ENCODE measurements at regions not wholly inside any gene's neighbourhood (a gene's known extent, or its start where the extent isn't known, plus 50 kb on each side); places are given as distances from the start of the nearest gene placed in this dataset.

DNA sequence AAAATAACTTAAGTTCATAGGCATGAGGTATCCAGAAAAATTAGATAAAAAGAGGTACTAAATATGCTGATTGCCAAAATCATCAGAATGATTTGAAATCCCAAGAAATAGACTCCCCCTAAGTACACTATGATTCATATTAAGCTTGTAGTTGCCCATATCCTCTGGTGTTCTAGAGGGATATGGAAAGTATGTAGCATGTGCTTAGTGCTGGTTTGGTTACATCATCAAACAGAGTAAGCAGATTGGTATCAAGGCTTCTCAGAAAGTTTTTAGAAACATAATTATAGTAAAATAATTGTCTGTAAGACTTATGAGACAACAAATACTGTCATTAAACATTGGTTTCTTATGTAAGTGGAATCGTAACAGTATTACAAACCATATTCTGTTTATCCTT lies 166.4 kb downstream of the FAXC start:
- H3K4me1 ChIP-seq (ENCODE audit: control insufficient read depth, extremely low read depth, insufficient read depth, low read length), result no peaks in the 10 kb centered on the region
- no peak overlapping the region for H3K4me2 ChIP-seq (ENCODE audit: extremely low read depth, insufficient read depth, low read length)
- no peaks in the 10 kb centered on the region for H4K20me1 ChIP-seq (ENCODE audit: control insufficient read depth, extremely low read depth, insufficient read depth, low read length)
- H3K27me3 ChIP-seq (ENCODE audit: control insufficient read depth, insufficient read depth, low read length), result no peaks in the 10 kb centered on the region
- no peaks in the 10 kb centered on the region for H3K9me3 ChIP-seq (ENCODE audit: control insufficient read depth, insufficient read depth, low read depth, low read length)
- no peak overlapping the region for H2AFZ ChIP-seq (ENCODE audit: low read length)
- H3K36me3 ChIP-seq (ENCODE audit: control insufficient read depth, insufficient read depth, low read length), result no peaks in the 10 kb centered on the region
- H3K9ac ChIP-seq (ENCODE audit: insufficient read depth, low read length), result no peak overlapping the region
- H3K79me2 ChIP-seq (ENCODE audit: control insufficient read depth, insufficient read depth, low read length), result no peaks in the 10 kb centered on the region
- no peak overlapping the region for H3K4me3 ChIP-seq (replicated peaks in 1 of 4; ENCODE audit: control extremely low read depth in 1 of 4, insufficient read depth in 1 of 4, low read depth in 3 of 4, low read length in 4 of 4)
- no peak overlapping the region for H3K27ac ChIP-seq (ENCODE audit: insufficient read depth, low read length)
- TF ChIP-seq EZH2 (IDR thresholded peaks at IDR 0.05; ENCODE audit: low read length, missing control alignments), result no peak
- TF ChIP-seq, protein P1, sequence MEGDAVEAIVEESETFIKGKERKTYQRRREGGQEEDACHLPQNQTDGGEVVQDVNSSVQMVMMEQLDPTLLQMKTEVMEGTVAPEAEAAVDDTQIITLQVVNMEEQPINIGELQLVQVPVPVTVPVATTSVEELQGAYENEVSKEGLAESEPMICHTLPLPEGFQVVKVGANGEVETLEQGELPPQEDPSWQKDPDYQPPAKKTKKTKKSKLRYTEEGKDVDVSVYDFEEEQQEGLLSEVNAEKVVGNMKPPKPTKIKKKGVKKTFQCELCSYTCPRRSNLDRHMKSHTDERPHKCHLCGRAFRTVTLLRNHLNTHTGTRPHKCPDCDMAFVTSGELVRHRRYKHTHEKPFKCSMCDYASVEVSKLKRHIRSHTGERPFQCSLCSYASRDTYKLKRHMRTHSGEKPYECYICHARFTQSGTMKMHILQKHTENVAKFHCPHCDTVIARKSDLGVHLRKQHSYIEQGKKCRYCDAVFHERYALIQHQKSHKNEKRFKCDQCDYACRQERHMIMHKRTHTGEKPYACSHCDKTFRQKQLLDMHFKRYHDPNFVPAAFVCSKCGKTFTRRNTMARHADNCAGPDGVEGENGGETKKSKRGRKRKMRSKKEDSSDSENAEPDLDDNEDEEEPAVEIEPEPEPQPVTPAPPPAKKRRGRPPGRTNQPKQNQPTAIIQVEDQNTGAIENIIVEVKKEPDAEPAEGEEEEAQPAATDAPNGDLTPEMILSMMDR (conservative IDR thresholded peaks at IDR 0.05 in 1 of 2, IDR thresholded peaks at IDR 0.05 in 1 of 2; ENCODE audit: low read depth in 1 of 2, low read length in 2 of 2), result no peak
- DNase-seq (ENCODE audit: low read depth in 2 of 2), result no peak

DNA sequence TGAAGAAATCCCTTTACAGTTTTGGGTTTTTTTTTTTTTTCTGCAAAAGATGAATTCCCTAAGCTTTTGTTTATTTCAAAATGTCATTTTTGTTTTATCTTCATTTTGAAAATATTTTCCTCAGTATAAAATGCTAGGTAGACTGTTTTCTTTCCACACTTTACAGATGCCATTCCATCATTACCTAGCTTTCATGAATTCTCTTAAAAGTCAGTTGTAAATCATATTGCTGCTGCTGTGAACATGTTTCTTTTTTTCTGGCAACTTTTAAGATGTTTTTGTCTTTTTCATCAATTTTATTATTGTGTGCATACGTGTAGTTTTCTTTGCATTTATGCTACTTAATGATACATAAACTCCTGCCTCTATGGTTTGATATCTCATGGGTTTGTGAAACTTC lies 168.3 kb downstream of the FAXC start:
- TF ChIP-seq, protein P1 (conservative IDR thresholded peaks at IDR 0.05 in 1 of 2, IDR thresholded peaks at IDR 0.05 in 1 of 2; ENCODE audit: low read depth in 1 of 2, low read length in 2 of 2), result no peak
- TF ChIP-seq EZH2 (IDR thresholded peaks at IDR 0.05; ENCODE audit: low read length, missing control alignments), result no peak
- H4K20me1 ChIP-seq (ENCODE audit: control insufficient read depth, extremely low read depth, insufficient read depth, low read length), result no peaks in the 10 kb centered on the region

DNA sequence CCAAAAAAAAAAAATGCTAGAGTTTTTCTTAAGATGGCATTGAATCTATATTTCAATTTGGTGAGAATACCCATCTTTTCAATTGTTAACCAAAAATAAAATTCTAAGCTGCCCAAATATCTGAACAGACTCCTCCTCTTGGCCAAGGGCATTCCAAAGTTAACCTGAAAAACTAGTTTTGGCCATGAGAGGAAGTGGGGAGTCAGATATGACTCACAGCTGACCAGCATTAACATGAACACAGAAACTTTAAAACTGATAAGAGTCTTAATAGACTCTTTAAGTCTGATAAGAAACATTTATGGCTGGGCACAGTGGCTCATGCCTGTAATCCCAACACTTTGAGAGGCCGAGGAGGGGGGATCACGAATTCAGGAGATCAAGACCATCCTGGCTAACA lies 171.3 kb downstream of the FAXC start:
- Histone ChIP-seq H3K27me3 (ENCODE audit: control insufficient read depth, insufficient read depth, low read length) (no peaks in the 10 kb centered on the region), H3K79me2 (ENCODE audit: control insufficient read depth, insufficient read depth, low read length) (no peaks in the 10 kb centered on the region), H2AFZ (ENCODE audit: low read length) (no peak overlapping the region), H3K4me3 (replicated peaks in 1 of 4; ENCODE audit: control extremely low read depth in 1 of 4, insufficient read depth in 1 of 4, low read depth in 3 of 4, low read length in 4 of 4) (no peak overlapping the region), H3K9ac (ENCODE audit: insufficient read depth, low read length) (no peak overlapping the region), H4K20me1 (ENCODE audit: control insufficient read depth, extremely low read depth, insufficient read depth, low read length) (no peaks in the 10 kb centered on the region), H3K4me2 (ENCODE audit: extremely low read depth, insufficient read depth, low read length) (no peak overlapping the region), H3K4me1 (ENCODE audit: control insufficient read depth, extremely low read depth, insufficient read depth, low read length) (no peaks in the 10 kb centered on the region), H3K9me3 (ENCODE audit: control insufficient read depth, insufficient read depth, low read depth, low read length) (no peaks in the 10 kb centered on the region), H3K36me3 (ENCODE audit: control insufficient read depth, insufficient read depth, low read length) (no peaks in the 10 kb centered on the region), H3K27ac (ENCODE audit: insufficient read depth, low read length) (no peak overlapping the region)
- TF ChIP-seq EZH2 (IDR thresholded peaks at IDR 0.05; ENCODE audit: low read length, missing control alignments), result no peak
- TF ChIP-seq, protein P1 (conservative IDR thresholded peaks at IDR 0.05 in 1 of 2, IDR thresholded peaks at IDR 0.05 in 1 of 2; ENCODE audit: low read depth in 1 of 2, low read length in 2 of 2), result no peak
- DNase-seq (ENCODE audit: low read depth in 2 of 2), result peak in 1 of 2 donors; percentile 5

More for the DNA sequence above, 168.3 kb downstream of the FAXC start:
- Histone ChIP-seq H3K9ac (ENCODE audit: insufficient read depth, low read length) (no peak overlapping the region), H3K9me3 (ENCODE audit: control insufficient read depth, insufficient read depth, low read depth, low read length) (no peaks in the 10 kb centered on the region), H2AFZ (ENCODE audit: low read length) (no peak overlapping the region), H3K79me2 (ENCODE audit: control insufficient read depth, insufficient read depth, low read length) (no peaks in the 10 kb centered on the region), H3K4me1 (ENCODE audit: control insufficient read depth, extremely low read depth, insufficient read depth, low read length) (no peaks in the 10 kb centered on the region), H3K4me3 (replicated peaks in 1 of 4; ENCODE audit: control extremely low read depth in 1 of 4, insufficient read depth in 1 of 4, low read depth in 3 of 4, low read length in 4 of 4) (no peak overlapping the region), H3K4me2 (ENCODE audit: extremely low read depth, insufficient read depth, low read length) (no peak overlapping the region), H3K27me3 (ENCODE audit: control insufficient read depth, insufficient read depth, low read length) (no peaks in the 10 kb centered on the region), H3K27ac (ENCODE audit: insufficient read depth, low read length) (no peak overlapping the region), H3K36me3 (ENCODE audit: control insufficient read depth, insufficient read depth, low read length) (no peaks in the 10 kb centered on the region)
- DNase-seq (ENCODE audit: low read depth in 2 of 2), result no peak
